ENCODE measurements at regions not wholly inside any gene's neighbourhood (a gene's known extent, or its start where the extent isn't known, plus 50 kb on each side); places are given as distances from the start of the nearest gene placed in this dataset.

GRCh38 chr9:126248680-126249079 lies 77.9 kb upstream of the MVB12B start:
- H3K4me2 ChIP-seq (ENCODE audit: insufficient read depth, low read length), result no peak overlapping the region
- H3K36me3 ChIP-seq (ENCODE audit: control insufficient read depth in 2 of 2, extremely low read depth in 1 of 2, insufficient read depth in 2 of 2, low read length in 2 of 2), result no peaks in the 10 kb centered on the region
- H3K9ac ChIP-seq (replicated peaks; ENCODE audit: extremely low read depth, insufficient read depth, low read length), result no peak overlapping the region
- peaks cover 2 to 20% of the 10 kb centered on the region in 2 experiments for H3K27me3 ChIP-seq (ENCODE audit: control insufficient read depth in 2 of 2, insufficient read depth in 2 of 2, low read length in 2 of 2)
- H3K27ac ChIP-seq (ENCODE audit: insufficient read depth, low read depth, low read length), result no peak overlapping the region
- CTCF ChIA-PET, result no interaction called here
- no peaks in the 10 kb centered on the region for H3K79me2 ChIP-seq (ENCODE audit: control insufficient read depth, insufficient read depth, low read length)
- FAIRE-seq (no peak), DNase-seq (ENCODE audit: low read depth, low spot score) (no peak)
- dilution Hi-C loops (cut with MboI; ENCODE audit: extremely low pct_ligation_motif_present, low sequenced_read_pairs), result no loop called here
- H3K4me3 ChIP-seq (replicated peaks in 1 of 3; ENCODE audit: insufficient read depth in 1 of 3, low read depth in 1 of 3, low read length in 3 of 3), result no peak overlapping the region
- intact Hi-C loops (cut with micrococcal nuclease), result no loop called here
- no peaks in the 10 kb centered on the region for H3K9me3 ChIP-seq (replicated peaks; ENCODE audit: control insufficient read depth, insufficient read depth, low read length)
- no peaks in the 10 kb centered on the region for H4K20me1 ChIP-seq (replicated peaks; ENCODE audit: control insufficient read depth, extremely low read depth, insufficient read depth, low read length)
- TF ChIP-seq POLR2A (IDR thresholded peaks at IDR 0.05; ENCODE audit: low read depth, low read length) (no peak), POLR2AphosphoS5 (IDR thresholded peaks at IDR 0.05; ENCODE audit: insufficient read depth, low read depth, low read length) (no peak), EZH2 (IDR thresholded peaks at IDR 0.05; ENCODE audit: borderline replicate concordance, low read depth, low read length, severe bottlenecking) (no peak), GATA2 (IDR thresholded peaks at IDR 0.05; ENCODE audit: insufficient read depth, insufficient read length, low read depth, low read length) (no peak)
- H3K4me1 ChIP-seq (ENCODE audit: control insufficient read depth, extremely low read depth, insufficient read depth, low read length), result no peaks in the 10 kb centered on the region
- POLR2A ChIA-PET, result no interaction called here
- no TSS peak for BruUV-seq (replicated peaks)
- no peak overlapping the region for H2AFZ ChIP-seq (ENCODE audit: low read depth, low read length)
- no peaks in the 10 kb centered on the region for H3K9me1 ChIP-seq (replicated peaks; ENCODE audit: control insufficient read depth, extremely low read depth, insufficient read depth, low read length)

- TF ChIP-seq GATA2 (IDR thresholded peaks at IDR 0.05; ENCODE audit: insufficient read depth, insufficient read length, low read depth, low read length) (no peak), POLR2AphosphoS5 (IDR thresholded peaks at IDR 0.05; ENCODE audit: insufficient read depth, low read depth, low read length) (no peak), MAX (IDR thresholded peaks at IDR 0.05; ENCODE audit: insufficient read depth, insufficient read length) (no peak), POLR2A (IDR thresholded peaks at IDR 0.05; ENCODE audit: low read depth, low read length) (no peak), EZH2 (IDR thresholded peaks at IDR 0.05; ENCODE audit: borderline replicate concordance, low read depth, low read length, severe bottlenecking) (no peak), MYC (IDR thresholded peaks at IDR 0.05; ENCODE audit: low read depth, low read length) (no peak), CTCF (IDR thresholded peaks at IDR 0.05; ENCODE audit: extremely low read depth in 1 of 2, insufficient read depth in 1 of 2, low read depth in 1 of 2, low read length in 2 of 2) (no peak), FOS (IDR thresholded peaks at IDR 0.05; ENCODE audit: borderline replicate concordance, insufficient read depth, low read length) (no peak), JUN (IDR thresholded peaks at IDR 0.05; ENCODE audit: borderline replicate concordance, insufficient read depth, insufficient read length, low read depth) (no peak)
- no peak overlapping the region for H2AFZ ChIP-seq (ENCODE audit: low read depth, low read length)
- no peaks in the 10 kb centered on the region for H3K9me1 ChIP-seq (replicated peaks; ENCODE audit: control insufficient read depth, extremely low read depth, insufficient read depth, low read length)
- H3K27ac ChIP-seq (ENCODE audit: insufficient read depth, low read depth, low read length), result no peak overlapping the region
- BruUV-seq (replicated peaks), result no TSS peak
- DNase-seq (ENCODE audit: low read depth, low spot score) (no peak), FAIRE-seq (no peak)
- H3K4me1 ChIP-seq (ENCODE audit: control insufficient read depth, extremely low read depth, insufficient read depth, low read length), result no peaks in the 10 kb centered on the region
- H4K20me1 ChIP-seq (replicated peaks; ENCODE audit: control insufficient read depth, extremely low read depth, insufficient read depth, low read length), result no peaks in the 10 kb centered on the region
- peaks cover 19 to 53% of the 10 kb centered on the region in 2 experiments for H3K27me3 ChIP-seq (ENCODE audit: control insufficient read depth in 2 of 2, insufficient read depth in 2 of 2, low read length in 2 of 2)
- intact Hi-C loops (cut with micrococcal nuclease) (no loop called here), dilution Hi-C loops (cut with MboI; ENCODE audit: extremely low pct_ligation_motif_present, low sequenced_read_pairs) (no loop called here)
- H3K9ac ChIP-seq (replicated peaks; ENCODE audit: extremely low read depth, insufficient read depth, low read length), result no peak overlapping the region
- CTCF ChIA-PET, result no interaction called here
- no peak overlapping the region for H3K4me2 ChIP-seq (ENCODE audit: insufficient read depth, low read length)
- POLR2A ChIA-PET, result no interaction called here
- no peaks in the 10 kb centered on the region for H3K79me2 ChIP-seq (ENCODE audit: control insufficient read depth, insufficient read depth, low read length)
- H3K9me3 ChIP-seq (replicated peaks; ENCODE audit: control insufficient read depth, insufficient read depth, low read length), result no peaks in the 10 kb centered on the region
- no peaks in the 10 kb centered on the region for H3K36me3 ChIP-seq (ENCODE audit: control insufficient read depth in 2 of 2, extremely low read depth in 1 of 2, insufficient read depth in 2 of 2, low read length in 2 of 2)
- H3K4me3 ChIP-seq (replicated peaks in 1 of 3; ENCODE audit: insufficient read depth in 1 of 3, low read depth in 1 of 3, low read length in 3 of 3), result no peak overlapping the region
Observed at GRCh38 chr9:126261584-126262356, 64.9 kb upstream of the MVB12B start.

Measured in endothelial cell of umbilical vein (primary cell).